ENCODE measurements at regions not wholly inside any gene's neighbourhood (a gene's known extent, or its start where the extent isn't known, plus 50 kb on each side); places are given as distances from the start of the nearest gene placed in this dataset.
A peak's percentile ranks its signal among the peaks of the same experiment; 100 is the strongest.
"Not testable (repeated sequence)": the region's sequence is repeated elsewhere in the genome, so short reads cannot be mapped to it uniquely, and the experiment has no call there.

- not testable (repeated sequence) for H2BK120ac ChIP-seq (ENCODE audit: low read depth, low read length, poor library complexity, severe bottlenecking); H2BK12ac ChIP-seq (ENCODE audit: insufficient read length, low read depth, low read length); H3K4me1 ChIP-seq (ENCODE audit: insufficient read depth, low read length); H2BK5ac ChIP-seq (ENCODE audit: insufficient read length, low read length); H4K20me1 ChIP-seq (ENCODE audit: control insufficient read depth, insufficient read depth, insufficient read length); H2AFZ ChIP-seq (ENCODE audit: low read length); H3K4me3 Mint-ChIP-seq; H3K23me2 ChIP-seq (ENCODE audit: insufficient read length, low read depth, low read length, poor library complexity, severe bottlenecking); H3K4me2 ChIP-seq (ENCODE audit: insufficient read depth, insufficient read length, low read length); H3K23ac ChIP-seq (ENCODE audit: insufficient read length, low read depth, low read length); DNase-seq; H3K27ac ChIP-seq (ENCODE audit: insufficient read length, low read depth, low read length); H3K14ac ChIP-seq (ENCODE audit: insufficient read depth, low read length); H2BK20ac ChIP-seq (ENCODE audit: low read depth, low read length, poor library complexity, severe bottlenecking); H2AK5ac ChIP-seq (ENCODE audit: insufficient read length, low read length); H3K9ac ChIP-seq (ENCODE audit: extremely low read depth, insufficient read length, low read length); H3K79me2 ChIP-seq (ENCODE audit: insufficient read depth, low read length); H3K27ac Mint-ChIP-seq; H3K56ac ChIP-seq (ENCODE audit: insufficient read length, low read depth, low read length); H3K9me3 ChIP-seq (ENCODE audit: control insufficient read depth, low read depth, low read length); H4K91ac ChIP-seq (ENCODE audit: insufficient read length, low read depth, low read length); H3K4ac ChIP-seq (ENCODE audit: low read depth, low read length); H3K36me3 Mint-ChIP-seq (ENCODE audit: insufficient read depth in 1 of 3, low read depth in 3 of 3); H3K4me1 Mint-ChIP-seq; H3K9me3 Mint-ChIP-seq; H2BK15ac ChIP-seq (ENCODE audit: low read depth, low read length); H3K18ac ChIP-seq (ENCODE audit: insufficient read length, low read depth, low read length); H3K27me3 ChIP-seq (ENCODE audit: insufficient read depth, low read length); H4K8ac ChIP-seq (replicated peaks; ENCODE audit: insufficient read length, low read depth, low read length); H3K27me3 Mint-ChIP-seq (ENCODE audit: low read depth); H3T11ph ChIP-seq (ENCODE audit: low read length); H3K79me1 ChIP-seq (ENCODE audit: insufficient read depth, low read depth, low read length, poor library complexity, severe bottlenecking); H4K5ac ChIP-seq (ENCODE audit: insufficient read length, low read depth, low read length)
- TF ChIP-seq, protein P1, sequence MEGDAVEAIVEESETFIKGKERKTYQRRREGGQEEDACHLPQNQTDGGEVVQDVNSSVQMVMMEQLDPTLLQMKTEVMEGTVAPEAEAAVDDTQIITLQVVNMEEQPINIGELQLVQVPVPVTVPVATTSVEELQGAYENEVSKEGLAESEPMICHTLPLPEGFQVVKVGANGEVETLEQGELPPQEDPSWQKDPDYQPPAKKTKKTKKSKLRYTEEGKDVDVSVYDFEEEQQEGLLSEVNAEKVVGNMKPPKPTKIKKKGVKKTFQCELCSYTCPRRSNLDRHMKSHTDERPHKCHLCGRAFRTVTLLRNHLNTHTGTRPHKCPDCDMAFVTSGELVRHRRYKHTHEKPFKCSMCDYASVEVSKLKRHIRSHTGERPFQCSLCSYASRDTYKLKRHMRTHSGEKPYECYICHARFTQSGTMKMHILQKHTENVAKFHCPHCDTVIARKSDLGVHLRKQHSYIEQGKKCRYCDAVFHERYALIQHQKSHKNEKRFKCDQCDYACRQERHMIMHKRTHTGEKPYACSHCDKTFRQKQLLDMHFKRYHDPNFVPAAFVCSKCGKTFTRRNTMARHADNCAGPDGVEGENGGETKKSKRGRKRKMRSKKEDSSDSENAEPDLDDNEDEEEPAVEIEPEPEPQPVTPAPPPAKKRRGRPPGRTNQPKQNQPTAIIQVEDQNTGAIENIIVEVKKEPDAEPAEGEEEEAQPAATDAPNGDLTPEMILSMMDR (conservative IDR thresholded peaks at IDR 0.05), result peak; percentile 49; the same call in 2 of the 3 replicates
- no CpG with 5 or more reads among the region's 3 CpGs for WGBS (ENCODE audit: extremely low coverage, insufficient read length, low lambda C conversion rate)
Measured at GRCh38 chr1:146748686-146749085, 189.4 kb upstream of the NBPF12 start.

- not testable (repeated sequence) for H3K18ac ChIP-seq (ENCODE audit: insufficient read length, low read depth, low read length); H3K27me3 ChIP-seq (ENCODE audit: insufficient read depth, low read length); H4K20me1 ChIP-seq (ENCODE audit: control insufficient read depth, insufficient read depth, insufficient read length); H4K8ac ChIP-seq (replicated peaks; ENCODE audit: insufficient read length, low read depth, low read length); H3K4me2 ChIP-seq (ENCODE audit: insufficient read depth, insufficient read length, low read length); H2BK12ac ChIP-seq (ENCODE audit: insufficient read length, low read depth, low read length); H3K9me3 ChIP-seq (ENCODE audit: control insufficient read depth, low read depth, low read length); H3K4me1 ChIP-seq (ENCODE audit: insufficient read depth, low read length); H2AFZ ChIP-seq (ENCODE audit: low read length); H2BK15ac ChIP-seq (ENCODE audit: low read depth, low read length); H3K14ac ChIP-seq (ENCODE audit: insufficient read depth, low read length); H3K36me3 Mint-ChIP-seq (ENCODE audit: insufficient read depth in 1 of 3, low read depth in 3 of 3); H3K23ac ChIP-seq (ENCODE audit: insufficient read length, low read depth, low read length); H2BK120ac ChIP-seq (ENCODE audit: low read depth, low read length, poor library complexity, severe bottlenecking); H3K4ac ChIP-seq (ENCODE audit: low read depth, low read length); H3K79me1 ChIP-seq (ENCODE audit: insufficient read depth, low read depth, low read length, poor library complexity, severe bottlenecking); DNase-seq; H3T11ph ChIP-seq (ENCODE audit: low read length); H4K5ac ChIP-seq (ENCODE audit: insufficient read length, low read depth, low read length); H3K4me1 Mint-ChIP-seq; H2BK20ac ChIP-seq (ENCODE audit: low read depth, low read length, poor library complexity, severe bottlenecking); H3K56ac ChIP-seq (ENCODE audit: insufficient read length, low read depth, low read length); H4K91ac ChIP-seq (ENCODE audit: insufficient read length, low read depth, low read length); H3K79me2 ChIP-seq (ENCODE audit: insufficient read depth, low read length); H2BK5ac ChIP-seq (ENCODE audit: insufficient read length, low read length); H3K27ac ChIP-seq (ENCODE audit: insufficient read length, low read depth, low read length); H3K27me3 Mint-ChIP-seq (ENCODE audit: low read depth); H2AK5ac ChIP-seq (ENCODE audit: insufficient read length, low read length); H3K9ac ChIP-seq (ENCODE audit: extremely low read depth, insufficient read length, low read length); H3K9me3 Mint-ChIP-seq; H3K23me2 ChIP-seq (ENCODE audit: insufficient read length, low read depth, low read length, poor library complexity, severe bottlenecking)
- peak overlapping the region in 1 of 3 experiments; percentile 62; a peak in 1 of 7 replicates for H3K27ac Mint-ChIP-seq
- H3K4me3 Mint-ChIP-seq, result 0 out of 5 replicates have a peak overlapping the region, but pooled peaks of 1 of the 2 experiments have one; percentile 12
- WGBS (ENCODE audit: extremely low coverage, insufficient read length, low lambda C conversion rate), result no CpG with 5 or more reads among the region's 11 CpGs
Measured at GRCh38 chr1:146731981-146732680, 206.0 kb upstream of the NBPF12 start.
